ENCODE measurements at regions not wholly inside any gene's neighbourhood (a gene's known extent, or its start where the extent isn't known, plus 50 kb on each side); places are given as distances from the start of the nearest gene placed in this dataset.
A peak's percentile ranks its signal among the peaks of the same experiment; 100 is the strongest.

DNA sequence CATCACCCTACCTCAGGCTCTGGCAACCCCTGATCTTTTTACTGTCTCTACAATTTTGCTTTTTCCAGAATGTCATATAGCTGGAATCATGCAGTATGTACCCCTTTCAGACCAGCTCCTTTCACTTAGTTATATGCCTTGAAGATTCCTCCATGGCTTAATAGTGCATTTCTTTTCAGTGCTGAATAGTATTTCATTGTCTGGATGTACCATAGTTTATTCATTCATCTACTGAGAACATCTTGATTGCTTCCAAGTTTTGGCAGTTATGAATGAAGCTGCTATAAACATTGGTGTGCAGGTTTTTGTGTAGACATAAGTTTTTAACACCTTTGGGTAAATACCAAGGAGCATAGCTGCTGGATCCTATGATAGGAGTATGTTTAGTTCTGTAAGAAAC, 50.8 kb upstream of the ANP32A start:
- no peak for ATAC-seq
- Mint-ChIP-seq H3K36me3 (ENCODE audit: low read depth) (no peaks in the 10 kb centered on the region), H3K27ac (no peak overlapping the region), H3K4me1 (ENCODE audit: low read depth) (peaks cover 2% of the 10 kb centered on the region), H3K27me3 (ENCODE audit: low read depth) (peaks cover 32% of the 10 kb centered on the region), H3K4me3 (no peak overlapping the region), H3K9me3 (ENCODE audit: insufficient read depth) (no peaks in the 10 kb centered on the region)
- POLR2A ChIA-PET = no interaction called here
- CTCF ChIA-PET = interaction anchor here (1.0 kb wide), 1 partner anchor 54 kb away, joined by 3 read pairs; no protein-coding TSS in a partner anchor
- DNase-seq = no peak

DNA sequence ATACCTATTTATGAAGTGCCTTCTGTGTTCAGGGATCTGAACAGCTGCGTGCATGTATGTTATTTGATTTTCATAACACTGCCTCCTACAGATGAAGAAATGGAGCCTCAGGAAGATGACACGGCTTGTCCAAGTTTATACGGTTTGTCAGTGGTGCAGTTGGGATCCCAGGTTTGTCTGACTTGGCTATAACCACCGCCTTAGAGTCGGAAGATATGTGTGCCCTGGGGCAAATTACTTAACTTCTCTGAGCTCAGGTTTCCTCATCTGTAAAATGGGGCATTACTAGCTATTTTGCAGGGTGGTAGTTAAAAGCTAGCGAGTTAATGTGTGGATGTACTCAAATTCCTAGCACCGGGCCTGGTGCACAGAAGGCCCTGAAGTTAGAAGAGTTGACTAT, 54.1 kb upstream of the ANP32A start:
- peaks cover 2% of the 10 kb centered on the region for H3K4me1 Mint-ChIP-seq (ENCODE audit: low read depth)
- DNase-seq = no peak
- H3K27me3 Mint-ChIP-seq (ENCODE audit: low read depth) = peaks cover 43% of the 10 kb centered on the region
- POLR2A ChIA-PET = interaction anchor here (1.7 kb wide), 1 partner anchor 90 kb away, joined by 3 read pairs; no protein-coding TSS in a partner anchor
- H3K4me3 Mint-ChIP-seq = no peak overlapping the region
- ATAC-seq = no peak
- H3K36me3 Mint-ChIP-seq (ENCODE audit: low read depth) = no peaks in the 10 kb centered on the region
- no peak overlapping the region for H3K27ac Mint-ChIP-seq
- no peaks in the 10 kb centered on the region for H3K9me3 Mint-ChIP-seq (ENCODE audit: insufficient read depth)
- CTCF ChIA-PET = interaction anchor here (0.7 to 4.6 kb wide), 28 partner anchors 11 to 568 kb away, joined by 3 to 63 read pairs (median 6); no protein-coding TSS in a partner anchor

DNA sequence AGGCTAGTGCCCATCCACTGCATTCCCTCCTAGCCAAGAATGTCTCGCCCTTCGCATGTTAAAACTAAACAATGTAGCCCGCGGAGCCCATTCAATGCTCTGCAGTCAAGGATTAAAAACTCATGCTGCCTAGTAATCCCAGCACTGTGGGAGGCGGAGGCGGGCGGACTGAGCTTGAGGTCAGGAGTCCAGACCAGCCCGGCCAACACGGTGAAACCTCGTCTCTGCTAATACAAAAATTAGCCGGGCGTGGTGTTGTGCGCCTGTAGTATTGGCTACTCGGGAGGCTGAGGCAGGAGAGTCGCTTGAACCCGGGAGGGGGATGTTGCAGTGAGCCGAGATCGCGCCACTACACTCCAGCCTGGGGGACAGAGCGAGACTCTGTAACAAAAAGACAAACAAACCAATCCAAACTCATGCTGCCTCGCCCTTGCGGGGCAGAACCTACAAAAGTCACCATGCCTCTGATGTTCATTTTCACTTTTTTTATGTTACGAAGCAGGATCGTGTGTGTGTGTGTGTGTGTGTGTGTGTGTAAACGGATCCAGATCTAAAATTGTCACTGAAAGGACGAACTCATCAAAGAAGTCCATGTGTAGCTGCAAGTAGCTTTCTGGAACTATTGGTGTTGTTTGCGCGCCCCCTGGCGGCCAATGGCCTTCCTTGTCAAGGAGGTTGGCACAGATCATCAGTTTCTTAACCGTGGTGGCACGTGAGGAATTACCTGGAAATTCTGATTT, 54.8 kb upstream of the SPESP1 start:
- DNase-seq = peak; percentile 92
- peaks cover 37% of the 10 kb centered on the region for H3K27me3 Mint-ChIP-seq (ENCODE audit: low read depth)
- ATAC-seq = peak; percentile 88
- H3K36me3 Mint-ChIP-seq (ENCODE audit: low read depth) = no peaks in the 10 kb centered on the region
- H3K4me3 Mint-ChIP-seq = no peak overlapping the region
- POLR2A ChIA-PET = interaction anchor here (1.0 to 1.7 kb wide), 2 partner anchors 58 to 91 kb away, joined by 3 read pairs; no protein-coding TSS in a partner anchor
- no peak overlapping the region for H3K27ac Mint-ChIP-seq
- CTCF ChIA-PET = interaction anchor here (0.7 to 4.6 kb wide), 45 partner anchors 8 to 569 kb away, joined by 3 to 63 read pairs (median 5); no protein-coding TSS in a partner anchor
- H3K4me1 Mint-ChIP-seq (ENCODE audit: low read depth) = peaks cover 2% of the 10 kb centered on the region
- no peaks in the 10 kb centered on the region for H3K9me3 Mint-ChIP-seq (ENCODE audit: insufficient read depth)

DNA sequence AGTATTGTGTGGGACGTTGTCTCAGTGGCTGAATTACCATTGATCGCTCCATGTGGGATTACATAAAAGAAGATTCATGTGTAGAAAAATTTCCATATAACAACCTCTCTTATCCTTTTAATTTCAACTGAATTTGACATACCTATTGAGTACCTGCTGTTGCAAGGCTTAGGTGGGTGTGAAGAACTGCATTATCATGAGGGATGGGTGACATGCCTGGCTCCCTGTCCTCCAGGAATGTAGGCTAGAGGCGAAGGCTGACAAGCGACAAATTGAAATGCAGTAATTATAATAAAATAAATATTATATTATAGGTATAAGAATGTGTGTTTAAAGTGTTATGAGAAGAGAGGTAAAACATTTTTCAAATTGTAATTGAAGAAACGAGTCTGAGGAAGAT, 52.7 kb upstream of the SPESP1 start:
- no peaks in the 10 kb centered on the region for H3K36me3 Mint-ChIP-seq (ENCODE audit: low read depth)
- no peaks in the 10 kb centered on the region for H3K9me3 Mint-ChIP-seq (ENCODE audit: insufficient read depth)
- peaks cover 2% of the 10 kb centered on the region for H3K4me1 Mint-ChIP-seq (ENCODE audit: low read depth)
- H3K27ac Mint-ChIP-seq = no peak overlapping the region
- H3K4me3 Mint-ChIP-seq = no peak overlapping the region
- H3K27me3 Mint-ChIP-seq (ENCODE audit: low read depth) = peaks cover 32% of the 10 kb centered on the region
- ATAC-seq (no peak), DNase-seq (no peak)
- ChIA-PET POLR2A (no interaction called here), CTCF (interaction anchor here (0.6 to 4.6 kb wide), 5 partner anchors 47 to 328 kb away, joined by 3 to 63 read pairs (median 15); no protein-coding TSS in a partner anchor)

DNA sequence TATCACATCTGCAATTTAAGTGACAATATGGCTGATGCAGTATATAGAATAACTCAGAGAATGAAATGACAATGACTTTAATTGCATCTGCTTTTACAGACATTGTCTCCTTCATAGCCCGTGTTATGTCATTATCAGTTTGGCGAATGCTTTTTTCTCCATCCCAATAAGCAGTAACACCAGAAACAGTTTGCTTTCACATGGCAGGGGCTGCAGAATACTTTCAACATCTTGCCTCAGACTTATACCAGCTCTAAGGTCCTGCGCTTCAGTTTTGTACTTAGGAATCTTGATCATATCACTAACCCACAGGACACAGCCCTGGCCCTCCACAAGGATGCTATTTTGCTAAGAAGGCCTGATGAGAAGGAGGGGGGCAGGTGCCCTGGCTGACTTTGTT, 49.9 kb upstream of the SPESP1 start:
- Mint-ChIP-seq H3K9me3 (ENCODE audit: insufficient read depth) (no peaks in the 10 kb centered on the region), H3K27me3 (ENCODE audit: low read depth) (peaks cover 24% of the 10 kb centered on the region), H3K36me3 (ENCODE audit: low read depth) (no peaks in the 10 kb centered on the region), H3K27ac (no peak overlapping the region), H3K4me3 (no peak overlapping the region), H3K4me1 (ENCODE audit: low read depth) (peaks cover 2% of the 10 kb centered on the region)
- DNase-seq = no peak
- ChIA-PET CTCF (interaction anchor here (1.1 kb wide), 1 partner anchor 45 kb away, joined by 3 read pairs; no protein-coding TSS in a partner anchor), POLR2A (no interaction called here)
- ATAC-seq = no peak

Measured in activated CD8-positive, alpha-beta T cell treated with anti-CD3 and anti-CD28 coated beads, Interleukin-2, amount 10 ng/mL, durations not matched to agents 7 days and 5 days (primary cell).